ENCODE measurements at regions not wholly inside any gene's neighbourhood (a gene's known extent, or its start where the extent isn't known, plus 50 kb on each side); places are given as distances from the start of the nearest gene placed in this dataset.

GRCh38 chr6:42512579-42512978 is 51.2 kb upstream of the UBR2 start:
- no peak for DNase-seq

- peak; percentile 61 for DNase-seq
These were observed 51.9 kb upstream of the UBR2 start for GRCh38 chr6:42511803-42512422.

DNA sequence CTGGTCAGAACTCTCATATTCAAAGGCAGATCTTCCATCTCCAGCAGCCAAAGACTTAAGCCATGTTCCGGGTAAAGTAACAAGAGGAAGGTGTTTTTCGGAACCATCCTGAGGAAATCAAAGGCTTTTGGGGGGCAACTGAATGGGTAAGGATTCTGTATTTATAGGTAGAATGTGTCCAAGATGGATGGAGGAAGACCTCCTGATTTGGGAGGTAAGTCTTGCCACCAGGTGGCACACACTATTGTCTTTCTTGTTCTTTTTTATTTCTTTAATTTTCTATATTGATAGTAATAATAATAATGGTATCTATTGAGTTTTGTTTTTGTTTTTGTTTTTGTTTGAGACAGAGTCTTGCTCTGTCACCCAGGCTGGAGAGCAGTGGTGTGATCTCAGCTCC is 53.0 kb upstream of the UBR2 start:
- DNase-seq = no peak

GRCh38 chr6:42509765-42510164 is 54.1 kb upstream of the UBR2 start:
- DNase-seq = peak; percentile 68

DNA sequence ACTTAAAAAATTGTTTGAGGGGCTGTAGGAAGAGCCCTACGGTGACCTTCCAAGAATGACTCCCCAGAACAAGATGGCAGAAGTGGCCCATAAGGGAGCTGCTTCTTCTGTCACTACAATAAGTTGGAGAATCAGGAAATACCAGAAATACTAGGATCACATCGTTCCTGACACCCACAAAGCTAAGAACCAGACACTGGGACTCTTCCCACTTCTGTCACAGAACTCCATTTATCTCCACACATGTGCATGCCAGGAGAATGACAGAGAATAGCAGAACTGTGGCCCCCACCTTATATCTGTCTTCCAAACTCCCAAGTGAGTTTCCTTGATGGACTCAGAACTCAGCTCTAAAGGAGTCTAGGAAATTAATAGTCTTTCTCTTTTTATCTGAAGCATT is 54.6 kb upstream of the UBR2 start:
- DNase-seq = peak; percentile 37

- DNase-seq = peak; percentile 62
These were observed 55.9 kb upstream of the UBR2 start for GRCh38 chr6:42507901-42508300.

DNA sequence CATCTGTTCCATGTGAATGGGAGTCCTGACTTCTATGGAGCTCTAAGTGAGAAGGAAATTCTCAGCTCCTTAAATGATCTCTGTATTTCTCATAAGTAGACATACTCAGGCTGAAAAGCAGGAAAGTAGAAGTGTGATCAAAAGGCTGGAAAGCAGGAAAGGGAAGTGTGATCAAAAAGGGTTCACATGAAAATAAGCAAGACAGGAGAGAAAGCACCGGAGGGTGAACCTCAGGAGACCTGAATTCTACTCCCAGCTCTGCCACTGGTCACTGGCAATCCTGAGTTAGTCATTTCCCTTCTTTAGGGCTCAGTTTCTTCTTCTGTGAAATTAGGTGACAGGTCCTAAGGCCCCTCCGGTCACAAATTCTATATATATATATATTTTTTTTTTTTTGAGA is 55.5 kb upstream of the TRERF1 start:
- no peak for DNase-seq

DNA sequence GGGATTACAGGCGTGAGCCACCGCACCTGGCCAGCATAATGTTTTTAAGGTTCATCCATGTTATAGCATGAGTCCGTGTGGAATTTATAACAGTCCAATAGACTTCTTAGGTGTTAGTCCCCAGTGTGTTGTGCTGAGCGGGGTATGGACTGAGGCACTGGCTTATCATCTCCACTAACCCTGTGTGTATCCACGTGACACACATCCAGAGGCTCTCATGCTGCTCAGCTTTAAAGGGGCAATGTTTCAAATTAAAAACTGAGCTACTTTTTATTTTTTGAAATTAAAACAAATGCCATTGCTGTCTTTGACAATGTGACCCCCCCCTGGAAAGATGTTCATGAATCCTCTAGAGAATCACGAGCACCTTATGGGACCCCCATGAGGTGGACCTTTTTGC is 54.3 kb upstream of the TRERF1 start:
- no peak for DNase-seq

- peak; percentile 56 for DNase-seq
These were observed 53.6 kb upstream of the TRERF1 start for GRCh38 chr6:42505385-42505718.

DNA sequence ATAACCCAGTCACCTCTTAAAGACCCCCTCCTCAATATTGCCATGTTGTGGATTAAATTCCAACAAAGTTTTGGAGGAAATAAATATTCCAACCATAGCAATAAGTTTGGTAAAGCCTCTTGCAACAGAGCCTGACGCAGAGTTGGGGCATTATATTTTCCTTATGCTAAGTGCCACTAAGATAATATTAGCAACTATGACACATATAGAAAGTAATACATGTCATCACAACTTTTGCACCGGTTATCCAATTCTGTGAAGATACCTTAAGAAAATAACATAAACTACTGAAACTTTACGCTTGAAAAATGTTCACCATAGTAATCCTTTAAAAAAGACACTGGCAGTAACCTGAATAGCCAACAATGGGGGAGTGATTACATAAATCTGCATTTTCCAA is 52.2 kb upstream of the TRERF1 start:
- DNase-seq = no peak

DNA sequence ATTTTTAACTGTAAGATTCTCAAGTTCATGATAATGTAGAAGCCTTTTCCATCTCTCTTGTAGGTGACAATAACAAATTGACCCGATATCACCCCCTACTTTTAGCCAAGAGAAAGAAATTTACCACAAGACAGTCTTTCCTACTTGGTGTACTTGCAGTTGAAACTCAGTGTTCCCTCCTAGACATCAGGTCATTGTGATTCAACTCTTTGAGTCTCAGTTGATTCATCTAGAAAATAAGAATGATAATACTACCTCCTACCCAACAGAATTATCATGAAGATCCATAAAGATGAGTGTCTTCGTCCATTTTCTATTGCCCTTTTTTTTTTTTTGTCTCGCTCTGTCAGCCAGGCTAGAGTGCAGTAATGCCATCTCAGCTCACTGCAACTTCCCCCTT is 51.3 kb upstream of the TRERF1 start:
- no peak for DNase-seq

- no peak for DNase-seq
These were observed 50.4 kb upstream of the TRERF1 start for GRCh38 chr6:42502127-42502526.
